WTC11 (cell line): ENCODE measurements at regions not wholly inside any gene's neighbourhood (a gene's known extent, or its start where the extent isn't known, plus 50 kb on each side); places are given as distances from the start of the nearest gene placed in this dataset.

Source experiments
- EMX1 ChIP-seq: fragments of 250-450 bp; sonication (Bioruptor Pico); IDR thresholded peaks from 2 replicates; pipeline ENCODE4 v1.8.0; 2021; ENCODE audit warnings: mild to moderate bottlenecking
- ESRRA ChIP-seq: sonication (generic); formaldehyde crosslinking; IDR thresholded peaks from 2 replicates; pipeline ENCODE4 v1.8.1; 2022; ENCODE audit warnings: mild to moderate bottlenecking, missing genetic modification reagents, borderline replicate concordance
- FOXJ3 ChIP-seq: sonication (generic); formaldehyde crosslinking; IDR thresholded peaks from 2 replicates; pipeline ENCODE4 v1.9.0; 2021; ENCODE audit warnings: missing genetic modification reagents, mild to moderate bottlenecking, borderline replicate concordance
- TF ChIP-seq, protein P1 (sequence below): fragments of 200-600 bp; IDR thresholded peaks from 2 replicates; pipeline ENCODE4 v1.8.0; 2022; ENCODE audit warnings: antibody characterized with exemption
- TF ChIP-seq, protein P2 (sequence below): sonication (generic); formaldehyde crosslinking; IDR thresholded peaks from 2 replicates; pipeline ENCODE4 v1.8.0; 2022; ENCODE audit warnings: mild to moderate bottlenecking, missing genetic modification reagents
- TF ChIP-seq, protein P3 (sequence below): sonication (generic); formaldehyde crosslinking; IDR thresholded peaks from 2 replicates; pipeline ENCODE4 v1.8.1; 2022; ENCODE audit warnings: low read depth, mild to moderate bottlenecking, moderate library complexity, missing genetic modification reagents, borderline replicate concordance
- TF ChIP-seq, protein P4 (sequence below): fragments of 250-450 bp; sonication (Bioruptor Pico); IDR thresholded peaks from 2 replicates; pipeline ENCODE4 v1.9.0; 2021; ENCODE audit warnings: mild to moderate bottlenecking, borderline replicate concordance

DNA sequence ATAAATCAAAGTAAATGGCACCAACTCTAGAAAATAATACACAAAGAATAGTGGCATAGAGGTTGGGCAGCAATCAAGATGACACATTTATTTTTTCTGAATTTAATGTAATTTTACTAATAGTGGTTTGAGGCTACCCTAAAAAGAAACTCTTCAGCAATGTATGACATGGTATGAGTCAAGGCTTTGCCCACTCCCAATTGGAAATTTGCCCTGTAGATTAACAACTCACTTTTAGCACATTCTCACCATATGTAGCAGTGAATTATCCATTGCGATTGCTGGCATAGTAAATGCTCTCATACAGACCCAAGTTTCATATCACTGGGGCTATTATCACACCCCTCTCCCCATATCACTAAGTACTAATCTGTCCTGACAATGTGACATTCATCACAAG is 832.1 kb upstream of the ZNF608 start:
- TF ChIP-seq, protein P1, sequence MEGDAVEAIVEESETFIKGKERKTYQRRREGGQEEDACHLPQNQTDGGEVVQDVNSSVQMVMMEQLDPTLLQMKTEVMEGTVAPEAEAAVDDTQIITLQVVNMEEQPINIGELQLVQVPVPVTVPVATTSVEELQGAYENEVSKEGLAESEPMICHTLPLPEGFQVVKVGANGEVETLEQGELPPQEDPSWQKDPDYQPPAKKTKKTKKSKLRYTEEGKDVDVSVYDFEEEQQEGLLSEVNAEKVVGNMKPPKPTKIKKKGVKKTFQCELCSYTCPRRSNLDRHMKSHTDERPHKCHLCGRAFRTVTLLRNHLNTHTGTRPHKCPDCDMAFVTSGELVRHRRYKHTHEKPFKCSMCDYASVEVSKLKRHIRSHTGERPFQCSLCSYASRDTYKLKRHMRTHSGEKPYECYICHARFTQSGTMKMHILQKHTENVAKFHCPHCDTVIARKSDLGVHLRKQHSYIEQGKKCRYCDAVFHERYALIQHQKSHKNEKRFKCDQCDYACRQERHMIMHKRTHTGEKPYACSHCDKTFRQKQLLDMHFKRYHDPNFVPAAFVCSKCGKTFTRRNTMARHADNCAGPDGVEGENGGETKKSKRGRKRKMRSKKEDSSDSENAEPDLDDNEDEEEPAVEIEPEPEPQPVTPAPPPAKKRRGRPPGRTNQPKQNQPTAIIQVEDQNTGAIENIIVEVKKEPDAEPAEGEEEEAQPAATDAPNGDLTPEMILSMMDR: no peak
- no peak for TF ChIP-seq FOXJ3 (CRISPR knock-in tag)
- no peak for TF ChIP-seq EMX1 (CRISPR knock-in tag)
- TF ChIP-seq, protein P2, sequence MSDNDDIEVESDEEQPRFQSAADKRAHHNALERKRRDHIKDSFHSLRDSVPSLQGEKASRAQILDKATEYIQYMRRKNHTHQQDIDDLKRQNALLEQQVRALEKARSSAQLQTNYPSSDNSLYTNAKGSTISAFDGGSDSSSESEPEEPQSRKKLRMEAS (CRISPR knock-in tag): no peak
- TF ChIP-seq, protein P3, sequence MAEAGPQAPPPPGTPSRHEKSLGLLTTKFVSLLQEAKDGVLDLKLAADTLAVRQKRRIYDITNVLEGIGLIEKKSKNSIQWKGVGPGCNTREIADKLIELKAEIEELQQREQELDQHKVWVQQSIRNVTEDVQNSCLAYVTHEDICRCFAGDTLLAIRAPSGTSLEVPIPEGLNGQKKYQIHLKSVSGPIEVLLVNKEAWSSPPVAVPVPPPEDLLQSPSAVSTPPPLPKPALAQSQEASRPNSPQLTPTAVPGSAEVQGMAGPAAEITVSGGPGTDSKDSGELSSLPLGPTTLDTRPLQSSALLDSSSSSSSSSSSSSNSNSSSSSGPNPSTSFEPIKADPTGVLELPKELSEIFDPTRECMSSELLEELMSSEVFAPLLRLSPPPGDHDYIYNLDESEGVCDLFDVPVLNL: no peak
- TF ChIP-seq ESRRA: no peak
- TF ChIP-seq, protein P4, sequence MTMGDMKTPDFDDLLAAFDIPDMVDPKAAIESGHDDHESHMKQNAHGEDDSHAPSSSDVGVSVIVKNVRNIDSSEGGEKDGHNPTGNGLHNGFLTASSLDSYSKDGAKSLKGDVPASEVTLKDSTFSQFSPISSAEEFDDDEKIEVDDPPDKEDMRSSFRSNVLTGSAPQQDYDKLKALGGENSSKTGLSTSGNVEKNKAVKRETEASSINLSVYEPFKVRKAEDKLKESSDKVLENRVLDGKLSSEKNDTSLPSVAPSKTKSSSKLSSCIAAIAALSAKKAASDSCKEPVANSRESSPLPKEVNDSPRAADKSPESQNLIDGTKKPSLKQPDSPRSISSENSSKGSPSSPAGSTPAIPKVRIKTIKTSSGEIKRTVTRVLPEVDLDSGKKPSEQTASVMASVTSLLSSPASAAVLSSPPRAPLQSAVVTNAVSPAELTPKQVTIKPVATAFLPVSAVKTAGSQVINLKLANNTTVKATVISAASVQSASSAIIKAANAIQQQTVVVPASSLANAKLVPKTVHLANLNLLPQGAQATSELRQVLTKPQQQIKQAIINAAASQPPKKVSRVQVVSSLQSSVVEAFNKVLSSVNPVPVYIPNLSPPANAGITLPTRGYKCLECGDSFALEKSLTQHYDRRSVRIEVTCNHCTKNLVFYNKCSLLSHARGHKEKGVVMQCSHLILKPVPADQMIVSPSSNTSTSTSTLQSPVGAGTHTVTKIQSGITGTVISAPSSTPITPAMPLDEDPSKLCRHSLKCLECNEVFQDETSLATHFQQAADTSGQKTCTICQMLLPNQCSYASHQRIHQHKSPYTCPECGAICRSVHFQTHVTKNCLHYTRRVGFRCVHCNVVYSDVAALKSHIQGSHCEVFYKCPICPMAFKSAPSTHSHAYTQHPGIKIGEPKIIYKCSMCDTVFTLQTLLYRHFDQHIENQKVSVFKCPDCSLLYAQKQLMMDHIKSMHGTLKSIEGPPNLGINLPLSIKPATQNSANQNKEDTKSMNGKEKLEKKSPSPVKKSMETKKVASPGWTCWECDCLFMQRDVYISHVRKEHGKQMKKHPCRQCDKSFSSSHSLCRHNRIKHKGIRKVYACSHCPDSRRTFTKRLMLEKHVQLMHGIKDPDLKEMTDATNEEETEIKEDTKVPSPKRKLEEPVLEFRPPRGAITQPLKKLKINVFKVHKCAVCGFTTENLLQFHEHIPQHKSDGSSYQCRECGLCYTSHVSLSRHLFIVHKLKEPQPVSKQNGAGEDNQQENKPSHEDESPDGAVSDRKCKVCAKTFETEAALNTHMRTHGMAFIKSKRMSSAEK (CRISPR knock-in tag): no peak
